SK-N-MC (cell line): ENCODE measurements at regions not wholly inside any gene's neighbourhood (a gene's known extent, or its start where the extent isn't known, plus 50 kb on each side); places are given as distances from the start of the nearest gene placed in this dataset.

ENCODE experiments used
- EZH2 ChIP-seq: fragments of 200-600 bp; sonication (generic); IDR thresholded peaks from one replicate; pipeline ENCODE4 v1.6.1; 2017; ENCODE audit warnings: antibody characterized with exemption
- FOXP2 ChIP-seq: optimal IDR thresholded peaks from 2 replicates; pipeline ENCODE3; 2011; ENCODE audit warnings: mild to moderate bottlenecking, moderate library complexity; ENCODE audit not compliant: insufficient read depth; ENCODE audit errors: extremely low read length, control extremely low read depth
- POLR2AphosphoS5 ChIP-seq: IDR thresholded peaks from 2 replicates; pipeline ENCODE4 v1.6.1; 2012; ENCODE audit warnings: mild to moderate bottlenecking, low read depth, low read length, borderline replicate concordance

DNA sequence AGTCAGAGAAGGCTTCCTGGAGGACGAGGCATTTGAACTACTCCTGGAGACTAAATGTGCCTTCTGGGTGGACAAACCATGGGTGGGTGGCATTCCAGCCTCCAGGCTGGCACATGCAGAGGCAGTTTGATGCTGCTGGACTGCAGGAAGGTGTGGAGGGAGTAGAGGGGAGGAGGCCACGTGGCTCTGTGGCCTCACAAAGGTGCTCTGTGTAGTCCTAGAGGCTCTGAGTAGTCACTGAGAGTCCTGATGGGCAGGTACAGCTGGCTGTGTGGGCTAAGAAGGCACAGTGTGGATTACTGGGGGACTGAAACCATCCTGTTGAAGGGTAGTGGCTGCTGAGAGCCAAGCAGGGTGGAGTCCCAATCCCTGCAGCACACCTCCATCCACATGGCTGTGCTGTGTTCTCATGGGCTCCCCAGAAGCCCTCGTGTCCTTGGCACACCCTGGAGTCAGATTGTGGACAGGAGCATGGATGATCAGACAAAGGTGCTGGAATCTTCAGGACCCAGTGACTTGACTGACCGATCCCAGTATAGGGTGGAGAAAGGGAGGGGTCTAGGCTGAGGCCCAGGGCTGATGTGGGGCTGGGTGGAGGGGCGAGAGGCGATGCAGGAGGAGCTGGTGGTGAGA, 87.4 kb upstream of the HS6ST1 start:
- TF ChIP-seq POLR2AphosphoS5 (no peak), EZH2 (no peak), FOXP2 (no peak)
